ENCODE measurements at regions not wholly inside any gene's neighbourhood (a gene's known extent, or its start where the extent isn't known, plus 50 kb on each side); places are given as distances from the start of the nearest gene placed in this dataset.
"Not testable (repeated sequence)": the region's sequence is repeated elsewhere in the genome, so short reads cannot be mapped to it uniquely, and the experiment has no call there.

- no peak for DNase-seq (ENCODE audit: extremely low read depth, low read depth)
- H3K4me3 ChIP-seq (replicated peaks; ENCODE audit: low read depth, low read length) = no peak overlapping the region
- no peak for TF ChIP-seq CTCF (IDR thresholded peaks at IDR 0.05; ENCODE audit: low read depth, low read length, missing control alignments)
Observed at GRCh38 chr16:51849715-51850114, 697.2 kb downstream of the TOX3 start.

- DNase-seq (ENCODE audit: extremely low read depth, low read depth) = no peak
- H3K4me3 ChIP-seq (replicated peaks; ENCODE audit: low read depth, low read length) = no peak overlapping the region
- TF ChIP-seq CTCF (IDR thresholded peaks at IDR 0.05; ENCODE audit: low read depth, low read length, missing control alignments) = no peak
Observed at GRCh38 chr16:51845586-51846305, 694.7 kb upstream of the SALL1 start.

- TF ChIP-seq CTCF (IDR thresholded peaks at IDR 0.05; ENCODE audit: low read depth, low read length, missing control alignments) = no peak
- no peak for DNase-seq (ENCODE audit: extremely low read depth, low read depth)
- H3K4me3 ChIP-seq (replicated peaks; ENCODE audit: low read depth, low read length) = no peak overlapping the region
Observed at GRCh38 chr16:51839727-51840462, 688.8 kb upstream of the SALL1 start.

GRCh38 chr16:51834794-51835193, 683.7 kb upstream of the SALL1 start:
- TF ChIP-seq CTCF (IDR thresholded peaks at IDR 0.05; ENCODE audit: low read depth, low read length, missing control alignments) = no peak
- no peak overlapping the region for H3K4me3 ChIP-seq (replicated peaks; ENCODE audit: low read depth, low read length)
- no peak for DNase-seq (ENCODE audit: extremely low read depth, low read depth)

- no peak for DNase-seq (ENCODE audit: extremely low read depth, low read depth)
- no peak for TF ChIP-seq CTCF (IDR thresholded peaks at IDR 0.05; ENCODE audit: low read depth, low read length, missing control alignments)
- no peak overlapping the region for H3K4me3 ChIP-seq (replicated peaks; ENCODE audit: low read depth, low read length)
Observed at GRCh38 chr16:51834133-51834532, 683.1 kb upstream of the SALL1 start.

- H3K4me3 ChIP-seq (replicated peaks; ENCODE audit: low read depth, low read length) = no peak overlapping the region
- no peak for DNase-seq (ENCODE audit: extremely low read depth, low read depth)
- TF ChIP-seq CTCF (IDR thresholded peaks at IDR 0.05; ENCODE audit: low read depth, low read length, missing control alignments) = no peak
Observed at GRCh38 chr16:51831595-51832367, 680.7 kb upstream of the SALL1 start.

GRCh38 chr16:51831034-51831433, 680.0 kb upstream of the SALL1 start:
- DNase-seq (ENCODE audit: extremely low read depth, low read depth); H3K4me3 ChIP-seq (replicated peaks; ENCODE audit: low read depth, low read length): not testable (repeated sequence)

Data from HFF-Myc (cell line).